ENCODE measurements at regions not wholly inside any gene's neighbourhood (a gene's known extent, or its start where the extent isn't known, plus 50 kb on each side); places are given as distances from the start of the nearest gene placed in this dataset.

DNA sequence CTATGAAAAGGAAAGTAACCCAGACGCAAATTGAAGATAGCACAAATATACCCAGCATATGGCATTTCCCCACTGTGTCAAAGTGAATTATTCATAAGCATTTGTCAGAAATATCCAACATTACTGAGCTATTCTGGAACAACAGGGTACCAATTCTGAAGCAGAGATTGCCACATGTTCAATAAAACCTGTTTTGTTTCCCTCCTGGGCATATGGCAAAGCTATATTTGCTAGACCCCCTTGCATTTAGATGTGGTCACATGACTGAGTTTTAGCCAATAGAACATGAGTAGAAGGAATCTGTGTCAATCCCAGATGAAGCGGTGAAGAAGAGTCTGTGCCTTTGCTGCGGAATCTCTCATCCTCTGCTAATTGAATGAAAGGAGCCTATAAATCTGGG is 296.4 kb upstream of the DLGAP1 start:
- TF ChIP-seq CTCF (conservative IDR thresholded peaks at IDR 0.05; ENCODE audit: low read depth, low read length), result no peak
- no peak for DNase-seq (ENCODE audit: low read depth)
- H3K4me3 ChIP-seq (ENCODE audit: low read depth, low read length), result no peak overlapping the region

DNA sequence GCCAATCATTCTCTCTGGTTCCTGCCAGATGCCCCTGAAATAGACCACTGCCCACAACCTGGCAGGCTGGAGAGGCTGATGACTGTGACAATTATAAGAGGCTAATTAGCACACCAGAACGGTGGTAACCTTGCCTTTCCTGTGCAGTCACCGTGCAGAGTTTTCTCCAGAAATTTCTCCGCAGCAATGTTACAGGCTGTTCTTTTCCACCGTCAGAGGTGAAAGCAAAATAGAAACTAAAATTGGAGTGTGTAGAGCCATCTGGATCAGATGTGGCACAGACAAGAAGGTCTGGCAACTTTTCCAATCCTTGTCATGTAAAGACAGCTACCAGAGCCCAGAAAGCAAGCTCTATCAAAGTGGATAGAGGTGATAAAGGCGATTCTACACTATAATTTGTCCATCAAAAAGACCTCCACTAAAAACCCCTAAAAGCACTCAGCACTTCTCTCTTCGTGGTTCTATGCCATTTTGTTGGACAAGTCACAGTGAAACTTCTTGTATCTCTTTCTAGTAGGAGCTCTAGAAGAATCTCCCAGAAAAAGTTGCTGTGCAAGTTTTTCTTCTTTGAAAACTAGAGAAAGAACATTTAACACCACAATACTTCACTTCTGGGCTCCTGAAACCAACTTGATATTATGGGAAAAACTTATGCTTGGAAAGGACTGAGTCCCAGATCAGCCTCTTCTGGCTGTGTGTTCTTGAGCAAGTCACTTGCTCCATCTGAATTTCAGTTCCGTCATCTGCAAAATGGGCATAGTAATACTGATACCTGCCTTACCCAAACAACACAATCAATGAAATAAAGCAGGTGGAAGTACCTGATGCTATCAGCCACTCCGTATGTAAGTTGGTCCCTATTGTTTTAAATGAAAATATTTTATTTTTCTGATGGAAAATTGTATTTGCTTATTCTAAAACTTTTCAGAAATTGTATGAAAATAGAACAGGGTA is 295.6 kb upstream of the DLGAP1 start:
- H3K4me3 ChIP-seq (ENCODE audit: low read depth, low read length), result no peak overlapping the region
- no peak for DNase-seq (ENCODE audit: low read depth)
- TF ChIP-seq CTCF (conservative IDR thresholded peaks at IDR 0.05; ENCODE audit: low read depth, low read length), result no peak

- TF ChIP-seq CTCF (conservative IDR thresholded peaks at IDR 0.05; ENCODE audit: low read depth, low read length), result no peak
- H3K4me3 ChIP-seq (ENCODE audit: low read depth, low read length), result no peak overlapping the region
Measured at GRCh38 chr18:4748975-4749374, 293.9 kb upstream of the DLGAP1 start.

GRCh38 chr18:4734903-4735302 is 279.8 kb upstream of the DLGAP1 start:
- H3K4me3 ChIP-seq (ENCODE audit: low read depth, low read length), result no peak overlapping the region
- TF ChIP-seq CTCF (conservative IDR thresholded peaks at IDR 0.05; ENCODE audit: low read depth, low read length), result no peak
- DNase-seq (ENCODE audit: low read depth), result no peak

More at GRCh38 chr18:4748975-4749374, 293.9 kb upstream of the DLGAP1 start:
- no peak for DNase-seq (ENCODE audit: low read depth)

GRCh38 chr18:4734021-4734420 is 278.9 kb upstream of the DLGAP1 start:
- H3K4me3 ChIP-seq (ENCODE audit: low read depth, low read length), result no peak overlapping the region
- no peak for TF ChIP-seq CTCF (conservative IDR thresholded peaks at IDR 0.05; ENCODE audit: low read depth, low read length)
- no peak for DNase-seq (ENCODE audit: low read depth)

DNA sequence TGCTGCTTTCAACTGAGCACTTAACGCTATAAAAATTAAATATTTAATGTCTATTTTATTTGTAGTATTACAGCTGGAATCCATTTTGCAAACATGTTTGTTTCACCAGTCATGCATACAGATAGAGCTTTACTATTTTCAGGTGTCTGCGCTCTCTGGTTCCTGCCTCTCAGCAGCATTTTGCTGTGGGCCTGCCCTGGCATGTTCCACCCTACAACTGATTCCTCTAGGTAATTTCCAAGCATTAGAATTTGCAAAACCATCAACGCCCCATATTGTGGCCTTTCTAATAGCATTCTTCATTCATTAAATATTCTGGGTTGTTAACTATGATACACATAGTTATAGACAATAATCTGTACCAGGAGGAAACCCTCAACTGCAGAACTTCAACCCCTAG is 266.4 kb upstream of the DLGAP1 start:
- TF ChIP-seq CTCF (conservative IDR thresholded peaks at IDR 0.05; ENCODE audit: low read depth, low read length), result no peak
- no peak overlapping the region for H3K4me3 ChIP-seq (ENCODE audit: low read depth, low read length)
- DNase-seq (ENCODE audit: low read depth), result no peak

GRCh38 chr18:4720518-4720917 is 265.4 kb upstream of the DLGAP1 start:
- no peak for DNase-seq (ENCODE audit: low read depth)
- no peak overlapping the region for H3K4me3 ChIP-seq (ENCODE audit: low read depth, low read length)
- TF ChIP-seq CTCF (conservative IDR thresholded peaks at IDR 0.05; ENCODE audit: low read depth, low read length), result no peak

All from choroid plexus epithelial cell (primary cell).